DOHH2 (cell line): ENCODE measurements at regions not wholly inside any gene's neighbourhood (a gene's known extent, or its start where the extent isn't known, plus 50 kb on each side); places are given as distances from the start of the nearest gene placed in this dataset.

Experiments used
- H3F3A ChIP-seq: fragments of 200-600 bp; sonication (generic), shearing (Covaris generic); 2 replicates; pipeline ENCODE4 v1.6.0; 2016; ENCODE audit warnings: antibody characterized with exemption, mild to moderate bottlenecking; ENCODE audit not compliant: control insufficient read depth, insufficient read depth
- H3K27ac ChIP-seq: fragments of 200-600 bp; sonication (generic); 2 replicates; pipeline ENCODE4 v1.5.1; 2014; ENCODE audit warnings: low read depth, mild to moderate bottlenecking, low read length, moderate library complexity
- H3K27me3 ChIP-seq: fragments of 200-600 bp; sonication (generic); 2 replicates; pipeline ENCODE4 v1.6.1; 2014; ENCODE audit warnings: mild to moderate bottlenecking, low read length, mixed read lengths; ENCODE audit not compliant: control insufficient read depth
- H3K36me3 ChIP-seq: fragments of 200-600 bp; sonication (generic); 2 replicates; pipeline ENCODE4 v1.6.1; 2014; ENCODE audit warnings: mild to moderate bottlenecking, low read length, moderate library complexity, mixed read lengths; ENCODE audit not compliant: control insufficient read depth
- H3K4me1 ChIP-seq: fragments of 200-600 bp; sonication (generic); 2 replicates; pipeline ENCODE4 v1.6.1; 2014; ENCODE audit warnings: mild to moderate bottlenecking, low read length, mixed read lengths; ENCODE audit not compliant: control insufficient read depth
- H3K4me2 ChIP-seq: fragments of 200-600 bp; sonication (generic); 2 replicates; pipeline ENCODE4 v1.6.0; 2014; ENCODE audit warnings: mild to moderate bottlenecking, low read length, moderate library complexity
- H3K4me3 ChIP-seq: fragments of 200-600 bp; sonication (generic); 2 replicates; pipeline ENCODE4 v1.5.1; 2014; ENCODE audit warnings: mild to moderate bottlenecking, low read length, mixed read lengths
- H3K79me2 ChIP-seq: fragments of 200-600 bp; sonication (generic); 2 replicates; pipeline ENCODE4 v1.6.1; 2014; ENCODE audit warnings: mild to moderate bottlenecking, low read length, mixed read lengths; ENCODE audit not compliant: control insufficient read depth
- H3K9me2 ChIP-seq: fragments of 200-600 bp; sonication (generic); replicated peaks from 2 replicates; pipeline ENCODE4 v1.6.1; 2014; ENCODE audit warnings: mild to moderate bottlenecking, low read length, mixed read lengths; ENCODE audit not compliant: control insufficient read depth
- H3K9me3 ChIP-seq: fragments of 200-600 bp; sonication (generic); 2 replicates; pipeline ENCODE4 v1.6.1; 2014; ENCODE audit warnings: antibody characterized with exemption, low read length, mixed read lengths; ENCODE audit not compliant: control insufficient read depth, insufficient read depth
- H4K20me1 ChIP-seq: fragments of 200-600 bp; sonication (generic); 2 replicates; pipeline ENCODE4 v1.6.0; 2014; ENCODE audit warnings: low read depth, mild to moderate bottlenecking, antibody characterized with exemption, low read length, moderate library complexity; ENCODE audit not compliant: control insufficient read depth, insufficient read depth
- EZH2phosphoT487 ChIP-seq: fragments of 200-600 bp; sonication (generic); IDR thresholded peaks from 2 replicates; pipeline ENCODE4 v1.6.1; 2017; ENCODE audit warnings: borderline replicate concordance, mild to moderate bottlenecking, antibody characterized with exemption, low read length, moderate library complexity, mixed read lengths
- TF ChIP-seq, protein P1 (sequence below): fragments of 200-600 bp; sonication (generic); IDR thresholded peaks from one replicate; pipeline ENCODE4 v1.5.1; 2014; ENCODE audit warnings: antibody characterized with exemption, mild to moderate bottlenecking, low read depth, low read length; ENCODE audit not compliant: poor library complexity, severe bottlenecking

DNA sequence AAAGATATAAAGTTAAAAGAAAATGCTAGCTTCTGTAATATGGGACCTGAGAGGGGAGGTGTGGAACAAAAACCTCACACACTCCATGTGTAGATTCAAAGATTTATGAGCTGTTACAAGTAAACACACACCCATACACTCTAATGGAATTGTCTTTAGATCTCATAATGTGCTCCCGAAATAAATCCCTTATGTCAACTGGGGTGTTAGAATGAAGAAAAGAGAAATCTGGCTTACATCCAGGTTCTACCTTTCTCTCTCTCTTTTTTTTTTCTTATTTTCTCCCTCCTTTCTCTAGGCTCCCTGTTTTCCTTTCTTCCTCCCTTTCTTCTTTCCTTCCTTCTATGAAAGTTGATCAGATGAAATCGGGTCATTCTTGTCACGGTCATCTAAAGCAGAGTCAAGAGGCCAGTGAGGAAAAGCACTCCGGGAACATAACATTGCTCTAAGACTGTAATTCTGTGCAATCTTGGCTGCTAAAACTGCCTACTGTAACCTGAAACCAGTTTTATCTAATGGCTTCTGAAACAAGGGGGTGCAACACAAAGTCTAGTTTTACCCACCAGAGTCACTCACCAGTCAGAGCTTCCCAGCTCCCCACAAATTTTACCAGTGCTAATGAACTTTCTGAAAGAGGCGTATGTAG is 68.3 kb upstream of the BTBD3 start:
- H3K4me3 ChIP-seq: no peak overlapping the region
- H3K4me1 ChIP-seq: no peaks in the 10 kb centered on the region
- no peak overlapping the region for H3K27ac ChIP-seq
- H3K79me2 ChIP-seq: no peaks in the 10 kb centered on the region
- H3K4me2 ChIP-seq: no peak overlapping the region
- TF ChIP-seq, protein P1, sequence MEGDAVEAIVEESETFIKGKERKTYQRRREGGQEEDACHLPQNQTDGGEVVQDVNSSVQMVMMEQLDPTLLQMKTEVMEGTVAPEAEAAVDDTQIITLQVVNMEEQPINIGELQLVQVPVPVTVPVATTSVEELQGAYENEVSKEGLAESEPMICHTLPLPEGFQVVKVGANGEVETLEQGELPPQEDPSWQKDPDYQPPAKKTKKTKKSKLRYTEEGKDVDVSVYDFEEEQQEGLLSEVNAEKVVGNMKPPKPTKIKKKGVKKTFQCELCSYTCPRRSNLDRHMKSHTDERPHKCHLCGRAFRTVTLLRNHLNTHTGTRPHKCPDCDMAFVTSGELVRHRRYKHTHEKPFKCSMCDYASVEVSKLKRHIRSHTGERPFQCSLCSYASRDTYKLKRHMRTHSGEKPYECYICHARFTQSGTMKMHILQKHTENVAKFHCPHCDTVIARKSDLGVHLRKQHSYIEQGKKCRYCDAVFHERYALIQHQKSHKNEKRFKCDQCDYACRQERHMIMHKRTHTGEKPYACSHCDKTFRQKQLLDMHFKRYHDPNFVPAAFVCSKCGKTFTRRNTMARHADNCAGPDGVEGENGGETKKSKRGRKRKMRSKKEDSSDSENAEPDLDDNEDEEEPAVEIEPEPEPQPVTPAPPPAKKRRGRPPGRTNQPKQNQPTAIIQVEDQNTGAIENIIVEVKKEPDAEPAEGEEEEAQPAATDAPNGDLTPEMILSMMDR: no peak
- TF ChIP-seq EZH2phosphoT487: no peak
- no peaks in the 10 kb centered on the region for H3K27me3 ChIP-seq
- no peaks in the 10 kb centered on the region for H3K9me3 ChIP-seq
- no peaks in the 10 kb centered on the region for H4K20me1 ChIP-seq
- no peaks in the 10 kb centered on the region for H3K36me3 ChIP-seq
- no peaks in the 10 kb centered on the region for H3K9me2 ChIP-seq
- no peaks in the 10 kb centered on the region for H3F3A ChIP-seq

DNA sequence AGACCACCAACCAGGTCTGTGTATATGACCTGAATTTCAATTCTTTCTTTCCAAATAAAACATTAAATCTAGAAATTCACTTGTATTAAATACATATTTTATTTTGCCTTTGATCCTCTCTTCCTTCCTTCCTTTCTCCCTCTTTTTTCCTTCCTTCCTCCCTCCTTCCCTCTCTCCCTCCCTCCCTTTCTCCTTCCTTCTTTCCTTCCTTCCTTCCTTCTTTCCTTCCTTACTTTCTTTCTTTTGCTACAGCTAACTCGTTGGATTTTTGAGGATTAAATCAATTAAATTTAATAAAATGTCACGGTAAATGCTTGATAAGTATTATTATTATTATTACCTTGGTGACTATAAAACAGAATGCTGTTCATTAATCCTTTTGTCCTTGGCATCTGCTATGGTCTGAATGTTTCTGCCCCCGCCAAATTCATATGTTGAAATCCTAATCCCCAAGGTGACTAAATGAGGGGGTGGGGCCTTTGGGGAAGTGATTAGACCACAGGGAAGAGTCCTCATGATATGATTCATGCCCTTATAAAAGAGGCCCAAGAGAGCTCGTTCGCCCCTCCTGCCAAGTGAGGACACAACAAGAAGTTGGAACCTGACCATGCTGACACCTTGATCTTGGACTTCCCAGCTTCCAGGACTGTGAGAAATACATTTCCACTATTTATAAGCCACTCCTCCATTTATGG is 67.6 kb upstream of the BTBD3 start:
- no peaks in the 10 kb centered on the region for H3K36me3 ChIP-seq
- no peak for TF ChIP-seq EZH2phosphoT487
- TF ChIP-seq, protein P1: no peak
- no peak overlapping the region for H3K4me3 ChIP-seq
- no peaks in the 10 kb centered on the region for H3K4me1 ChIP-seq
- no peaks in the 10 kb centered on the region for H3K9me3 ChIP-seq
- H3K79me2 ChIP-seq: no peaks in the 10 kb centered on the region
- H3F3A ChIP-seq: no peaks in the 10 kb centered on the region
- H3K27me3 ChIP-seq: no peaks in the 10 kb centered on the region
- H3K4me2 ChIP-seq: no peak overlapping the region
- no peaks in the 10 kb centered on the region for H4K20me1 ChIP-seq
- no peak overlapping the region for H3K27ac ChIP-seq
- H3K9me2 ChIP-seq: no peaks in the 10 kb centered on the region

- Histone ChIP-seq H3K36me3 (no peaks in the 10 kb centered on the region), H3K4me1 (no peaks in the 10 kb centered on the region), H3K9me2 (no peaks in the 10 kb centered on the region), H3K27ac (no peak overlapping the region), H3K79me2 (no peaks in the 10 kb centered on the region), H3K4me2 (no peak overlapping the region), H3K27me3 (no peaks in the 10 kb centered on the region), H4K20me1 (no peaks in the 10 kb centered on the region), H3K9me3 (no peaks in the 10 kb centered on the region), H3F3A (no peaks in the 10 kb centered on the region), H3K4me3 (no peak overlapping the region)
- TF ChIP-seq EZH2phosphoT487: no peak
- TF ChIP-seq, protein P1: no peak
Measured at GRCh38 chr20:11850901-11851300, 66.8 kb upstream of the BTBD3 start.
